Endothelial cell of umbilical vein (primary cell): ENCODE measurements at regions not wholly inside any gene's neighbourhood (a gene's known extent, or its start where the extent isn't known, plus 50 kb on each side); places are given as distances from the start of the nearest gene placed in this dataset.

ENCODE experiments used
- FOS ChIP-seq: IDR thresholded peaks from 2 replicates; pipeline ENCODE4 v1.6.1; 2011; ENCODE audit warnings: mild to moderate bottlenecking, low read length, moderate library complexity, borderline replicate concordance; ENCODE audit not compliant: insufficient read depth
- POLR2A ChIP-seq: IDR thresholded peaks from 2 replicates; pipeline ENCODE4 v1.6.1; 2012; ENCODE audit warnings: low read depth, mild to moderate bottlenecking, control low read depth, low read length
- POLR2AphosphoS5 ChIP-seq: IDR thresholded peaks from 2 replicates; pipeline ENCODE4 v1.6.1; 2012; ENCODE audit warnings: low read depth, mild to moderate bottlenecking, control low read depth, low read length, moderate library complexity; ENCODE audit not compliant: insufficient read depth

GRCh38 chr2:220855296-220855695, 716.8 kb downstream of the EPHA4 start:
- no peak for TF ChIP-seq FOS
- TF ChIP-seq POLR2A = no peak
- TF ChIP-seq POLR2AphosphoS5 = no peak
